GM21737 (cell line): ENCODE measurements at regions not wholly inside any gene's neighbourhood (a gene's known extent, or its start where the extent isn't known, plus 50 kb on each side); places are given as distances from the start of the nearest gene placed in this dataset.
"Not testable (repeated sequence)": the region's sequence is repeated elsewhere in the genome, so short reads cannot be mapped to it uniquely, and the experiment has no call there.

ENCODE experiments used
- ATAC-seq: cut with Tn5 transposase; IDR thresholded peaks from one replicate; pipeline ENCODE4 v1.9.1; 2021; ENCODE audit warnings: mild to moderate bottlenecking, moderate library complexity; ENCODE audit not compliant: unreplicated experiment

DNA sequence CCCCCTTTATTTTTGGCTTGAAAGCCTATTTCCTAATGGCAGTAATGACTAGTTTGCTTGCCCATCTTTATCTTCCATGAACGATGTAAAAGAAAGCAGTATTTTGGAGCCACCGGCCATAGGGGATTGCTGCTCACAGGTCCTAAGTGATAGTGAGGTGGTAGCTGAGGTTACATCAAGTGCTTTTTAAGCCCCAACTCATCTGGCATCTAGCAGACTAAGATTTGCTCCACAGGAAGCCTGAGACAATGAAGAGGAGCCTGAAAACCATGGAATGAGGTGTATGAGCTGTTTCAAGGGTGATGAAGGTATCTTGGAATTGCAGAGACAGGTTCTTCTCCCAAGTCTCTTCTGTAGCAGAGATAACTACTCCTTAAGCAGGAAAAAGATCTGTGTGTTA is 496.3 kb downstream of the XPNPEP1 start:
- ATAC-seq: no peak

GRCh38 chr10:109418795-109419194 is 504.5 kb downstream of the XPNPEP1 start:
- ATAC-seq: no peak

- ATAC-seq: no peak
Observed at GRCh38 chr10:109417803-109418202, 505.5 kb downstream of the XPNPEP1 start.

DNA sequence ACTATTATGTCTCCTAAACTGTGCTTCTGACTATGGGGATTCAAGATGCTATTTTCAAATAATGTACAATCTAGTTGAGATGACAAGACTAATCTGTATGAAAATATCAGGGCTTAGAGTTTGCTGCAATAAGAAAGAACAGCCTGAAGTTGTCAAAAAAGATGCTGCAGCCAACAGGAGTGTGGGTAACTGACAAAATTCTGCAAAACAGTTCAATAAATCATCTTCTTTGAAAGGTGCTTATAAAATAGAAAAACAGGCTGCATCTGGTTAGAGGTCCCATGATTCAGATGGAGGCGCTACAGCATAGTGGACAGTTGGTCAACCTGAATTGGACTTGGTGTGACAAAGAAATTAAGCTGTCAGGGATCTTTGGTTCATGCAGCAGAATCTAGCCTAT is 511.0 kb downstream of the XPNPEP1 start:
- ATAC-seq: no peak

- ATAC-seq: no peak
Observed at GRCh38 chr10:109411917-109412316, 511.4 kb downstream of the XPNPEP1 start.

- ATAC-seq: no peak
Observed at GRCh38 chr10:109405338-109405737, 518.0 kb downstream of the XPNPEP1 start.

DNA sequence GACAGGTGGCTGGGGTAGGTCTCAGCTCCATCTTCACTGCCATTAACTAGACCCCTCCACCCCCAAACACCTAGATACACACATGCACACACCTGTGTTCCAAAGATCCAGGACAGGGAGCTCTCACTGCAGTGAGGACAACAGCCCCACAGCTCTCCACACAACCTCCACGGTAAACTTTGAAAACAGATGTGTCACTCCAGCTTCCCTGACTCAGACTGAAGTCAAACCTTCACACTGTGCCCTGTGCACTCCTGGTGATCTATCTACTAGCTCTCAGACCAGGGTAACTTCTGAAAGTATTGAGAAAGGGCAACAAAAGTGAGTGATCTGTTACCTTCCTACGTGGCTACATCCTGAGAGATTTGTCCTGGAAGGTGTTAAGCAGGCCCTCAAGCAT is 519.8 kb downstream of the XPNPEP1 start:
- ATAC-seq: no peak

DNA sequence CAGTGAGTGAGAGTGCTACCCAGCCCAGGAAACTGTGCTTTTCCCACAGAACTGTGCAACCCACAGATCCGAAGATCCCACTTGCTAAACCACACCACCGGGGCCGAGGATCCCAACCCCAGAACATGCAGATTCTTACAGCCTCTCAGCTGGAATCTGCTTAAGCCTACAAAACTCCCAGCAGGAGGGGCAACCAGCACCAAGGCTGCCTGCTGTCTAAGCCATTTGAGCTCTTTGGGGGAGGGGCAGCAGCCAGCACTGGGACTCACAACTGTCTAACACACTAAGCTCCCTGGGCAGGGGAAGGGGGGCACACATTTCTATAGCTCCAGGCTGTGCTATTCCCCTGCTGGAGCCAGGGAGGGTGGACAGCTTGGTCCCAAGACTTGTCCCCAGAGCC is 529.9 kb downstream of the XPNPEP1 start:
- no peak for ATAC-seq

DNA sequence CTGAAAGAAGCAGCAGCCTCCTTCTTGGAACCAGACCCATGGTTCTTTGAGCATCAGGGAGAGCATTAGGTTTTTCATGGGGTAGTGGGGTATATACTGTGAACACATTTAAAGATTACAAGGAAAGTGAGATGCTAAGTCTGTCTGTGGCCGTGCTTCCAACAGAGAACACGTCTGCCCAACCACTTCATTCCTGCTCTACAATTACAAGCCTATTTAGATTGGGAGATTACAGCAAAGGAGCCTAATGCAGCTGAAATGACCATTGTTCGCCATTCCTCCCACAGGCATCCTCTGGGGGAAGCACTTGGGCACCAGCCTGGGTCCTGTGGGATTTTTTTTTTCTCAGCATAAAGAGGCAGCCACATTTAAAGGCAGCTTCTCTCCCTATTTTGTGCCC is 536.4 kb downstream of the XPNPEP1 start:
- ATAC-seq: no peak

DNA sequence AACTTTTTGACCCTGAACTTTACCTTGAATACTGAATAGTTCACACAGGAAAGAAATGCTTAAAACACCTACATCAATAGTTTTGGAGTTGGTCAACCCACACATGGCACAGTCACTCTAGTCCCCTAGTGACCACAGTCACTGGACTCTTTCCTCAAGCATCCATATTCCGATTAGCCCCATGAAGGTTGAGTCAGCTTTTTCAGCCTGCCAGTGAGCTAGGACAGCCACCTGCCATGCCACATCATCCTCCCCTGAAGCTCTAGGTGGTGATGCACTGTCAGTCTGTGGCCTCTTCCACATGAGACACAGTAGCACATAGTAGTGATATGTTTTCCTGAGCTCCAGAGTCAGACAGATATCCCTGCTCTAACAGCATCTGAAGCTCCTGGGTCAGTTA is 537.2 kb downstream of the XPNPEP1 start:
- ATAC-seq: no peak

DNA sequence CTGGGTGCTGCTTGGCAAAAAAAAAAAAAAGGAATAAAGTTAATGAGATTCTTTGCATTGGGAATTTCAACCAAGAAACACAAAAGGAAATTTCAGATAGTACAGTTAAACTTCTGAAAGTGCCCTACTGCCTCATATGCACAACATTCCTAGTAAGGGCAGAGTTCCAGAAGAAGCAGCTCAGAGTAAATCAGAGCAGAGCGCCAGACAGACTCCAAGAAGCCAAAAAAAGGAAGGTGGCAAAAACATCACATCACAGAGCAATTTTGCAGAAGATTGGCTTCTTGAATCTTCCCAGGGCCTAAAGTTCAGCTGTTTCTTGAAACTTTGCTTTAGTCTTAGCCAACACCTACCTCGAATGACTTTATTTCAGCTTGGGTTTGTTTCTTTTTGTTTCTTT is 544.1 kb downstream of the XPNPEP1 start:
- ATAC-seq: no peak

DNA sequence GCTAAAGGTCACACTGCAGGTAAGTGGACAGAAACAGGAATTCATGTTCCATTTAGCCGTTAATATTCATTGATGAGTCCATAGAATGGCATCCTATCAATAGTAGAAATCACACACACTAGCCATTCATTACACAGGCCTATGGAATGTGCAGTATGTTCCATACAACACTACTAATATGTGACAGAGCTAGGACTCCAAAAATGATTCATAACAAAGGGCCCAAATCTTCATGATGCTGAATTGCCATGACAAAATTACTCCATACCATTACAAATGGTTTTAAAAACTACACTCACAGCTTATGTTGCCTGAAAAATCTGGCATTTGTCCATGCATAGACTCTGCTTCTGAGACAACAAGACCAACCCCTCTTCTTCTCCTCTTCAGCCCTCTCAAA is 549.1 kb downstream of the XPNPEP1 start:
- ATAC-seq: no peak

DNA sequence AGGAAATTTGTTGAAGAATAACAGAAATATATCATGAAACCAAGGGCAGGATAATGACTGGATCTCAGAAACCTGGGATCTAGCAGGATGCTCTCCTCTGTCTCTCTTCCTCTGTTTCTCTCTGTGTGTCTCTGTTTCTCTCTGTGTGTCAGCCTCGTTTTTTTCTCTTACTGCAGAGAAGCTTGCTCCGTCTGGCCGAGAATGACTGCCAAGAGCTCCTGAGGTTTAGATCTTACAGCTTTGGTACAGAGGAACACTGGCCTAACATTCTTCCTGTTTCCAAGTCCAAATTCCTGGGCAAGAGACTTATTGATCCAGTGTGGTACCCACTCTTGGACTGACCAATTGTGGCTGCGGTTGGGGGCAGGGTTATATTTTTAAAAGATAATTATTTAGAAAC is 564.0 kb downstream of the XPNPEP1 start:
- no peak for ATAC-seq

- ATAC-seq: no peak
Observed at GRCh38 chr10:109358325-109358724, 565.0 kb downstream of the XPNPEP1 start.

DNA sequence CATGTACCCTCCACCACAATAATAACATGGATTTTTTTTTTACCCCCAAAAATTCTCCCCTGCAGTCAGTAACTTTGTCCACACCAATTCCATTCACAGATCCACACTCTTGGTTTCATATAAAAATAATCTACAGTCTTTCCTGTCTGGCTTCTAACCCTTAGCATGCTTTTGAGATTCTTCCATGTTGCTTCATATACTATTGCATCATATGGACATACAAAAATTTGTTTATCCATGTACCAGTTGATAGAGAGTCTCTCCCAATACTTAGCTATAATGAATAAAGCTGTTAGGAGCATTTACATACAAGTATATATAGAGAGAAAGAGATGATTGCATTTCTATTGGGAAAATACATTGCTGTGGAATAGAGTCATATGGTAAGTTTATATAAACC is 575.0 kb downstream of the XPNPEP1 start:
- ATAC-seq: no peak

DNA sequence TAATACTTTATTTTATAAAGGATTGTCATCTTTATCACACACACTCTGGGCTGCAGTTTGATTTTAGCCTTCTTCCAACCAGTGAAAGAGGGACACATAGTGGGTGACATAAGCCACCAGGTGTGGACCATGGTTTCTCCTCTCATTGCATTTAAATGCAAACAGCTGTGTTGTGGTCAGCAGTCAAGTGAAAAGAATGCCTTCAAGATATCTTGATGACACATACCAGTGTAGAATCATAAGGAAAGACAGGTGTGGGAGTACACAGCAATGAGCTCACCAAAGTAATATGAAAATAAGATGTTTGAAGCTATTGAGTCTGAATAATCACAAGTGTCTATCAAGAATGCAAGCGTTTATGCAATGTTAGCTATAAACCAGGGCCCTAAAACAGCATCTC is 580.0 kb downstream of the XPNPEP1 start:
- ATAC-seq: no peak

GRCh38 chr10:109341986-109342385 is 581.3 kb downstream of the XPNPEP1 start:
- ATAC-seq: no peak

GRCh38 chr10:109328001-109328400 is 595.3 kb downstream of the XPNPEP1 start:
- no peak for ATAC-seq

DNA sequence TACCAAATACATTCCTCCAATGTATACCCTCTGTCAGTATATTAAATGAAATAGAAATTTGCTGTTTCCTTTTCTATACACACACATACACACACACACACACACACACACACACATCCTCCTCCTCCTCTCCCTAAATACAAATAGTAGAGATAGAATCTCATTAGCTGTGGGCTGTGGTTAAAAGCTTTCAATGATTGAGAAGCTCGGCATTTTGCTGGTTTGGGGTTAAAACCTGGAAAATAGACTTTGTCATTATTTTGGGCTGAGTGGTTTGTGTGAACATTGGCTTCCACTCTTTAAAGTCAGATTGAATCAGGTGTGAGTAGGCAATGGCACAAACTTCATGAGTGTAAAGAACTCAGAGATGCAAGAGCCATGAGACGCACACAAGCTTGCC is 596.0 kb downstream of the XPNPEP1 start:
- no peak for ATAC-seq

DNA sequence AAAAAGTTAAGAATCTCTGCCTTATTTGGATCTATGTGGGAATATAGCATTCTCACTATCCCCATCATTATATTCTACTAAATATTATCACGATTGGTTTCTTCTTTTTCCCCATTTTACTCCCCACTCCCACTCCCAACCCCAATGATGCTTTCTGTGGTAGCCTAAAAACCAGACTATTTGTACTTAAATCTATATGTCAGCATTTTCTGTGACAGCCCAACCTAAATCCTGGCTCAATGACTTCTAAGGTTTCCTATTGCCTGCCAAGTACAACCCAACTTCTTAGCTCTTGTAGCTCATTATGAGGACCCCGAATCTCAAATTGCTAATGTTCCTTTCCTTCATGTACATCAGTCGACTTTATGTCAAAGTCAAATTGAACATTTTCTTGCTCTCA is 598.6 kb downstream of the XPNPEP1 start:
- no peak for ATAC-seq

DNA sequence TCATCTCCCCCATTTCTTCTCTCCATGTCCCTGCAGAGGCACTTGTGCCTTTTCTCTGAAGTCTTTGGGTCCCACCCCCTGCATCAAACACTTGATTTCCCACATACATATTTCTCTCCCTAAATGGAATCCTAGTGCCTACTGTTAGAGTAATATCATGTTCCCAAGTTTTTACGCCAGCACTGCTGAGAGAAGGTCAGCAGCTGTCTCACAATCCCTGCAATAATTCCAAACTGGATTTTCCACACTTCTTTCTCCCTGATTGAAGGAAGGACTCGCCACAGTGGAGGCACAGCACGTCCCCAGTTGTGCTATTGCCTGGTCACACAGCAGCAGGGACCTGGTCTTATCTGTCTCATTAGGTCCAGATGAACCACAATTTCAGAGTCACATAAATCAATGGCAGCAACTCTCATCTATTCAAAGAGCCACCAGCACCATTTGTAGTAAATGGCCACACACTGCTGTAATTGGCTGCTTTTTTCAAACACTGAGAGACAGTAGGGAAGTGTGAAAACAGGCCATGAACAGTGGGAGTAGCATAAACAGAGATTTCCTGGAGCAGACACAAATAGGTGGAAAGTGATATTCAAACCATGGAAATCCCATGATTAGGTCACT is 605.5 kb downstream of the XPNPEP1 start:
- ATAC-seq: no peak

DNA sequence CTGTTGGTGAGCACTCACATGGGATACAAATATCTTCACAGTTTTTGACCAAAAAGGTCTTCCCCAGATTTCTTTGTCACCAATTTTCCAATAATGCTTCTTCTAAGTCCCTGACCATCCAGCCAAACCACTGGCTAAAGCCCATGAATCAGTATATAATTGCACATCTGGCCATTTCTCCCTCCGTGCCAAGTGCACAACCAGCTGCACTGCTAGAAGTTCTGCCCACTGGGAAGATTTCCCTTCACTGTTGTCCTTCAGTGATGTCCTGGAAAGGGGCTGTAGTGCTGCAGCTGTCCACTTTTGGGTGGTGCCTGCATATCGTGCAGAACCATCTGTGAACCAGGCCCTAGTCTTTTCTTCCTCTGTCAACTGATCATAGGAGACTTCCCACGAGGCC is 609.3 kb downstream of the XPNPEP1 start:
- not testable (repeated sequence) for ATAC-seq

- ATAC-seq: not testable (repeated sequence)
Observed at GRCh38 chr10:109312555-109312954, 610.8 kb downstream of the XPNPEP1 start.
